Epidermal melanocyte (primary cell): ENCODE measurements at regions not wholly inside any gene's neighbourhood (a gene's known extent, or its start where the extent isn't known, plus 50 kb on each side); places are given as distances from the start of the nearest gene placed in this dataset.
"Not testable (repeated sequence)": the region's sequence is repeated elsewhere in the genome, so short reads cannot be mapped to it uniquely, and the experiment has no call there.

Experiments used
- DNase-seq: peaks from one replicate; pipeline ENCODE4 v3.0.0; 2011; ENCODE audit warnings: low spot score; ENCODE audit not compliant: insufficient read length

GRCh38 chr1:4118746-4119515, 218.9 kb upstream of the C1orf174 start:
- DNase-seq, result no peak

GRCh38 chr1:4119516-4120220, 219.6 kb upstream of the C1orf174 start:
- DNase-seq, result no peak

GRCh38 chr1:4120557-4121292, 220.7 kb upstream of the C1orf174 start:
- no peak for DNase-seq

- DNase-seq, result no peak
Observed at GRCh38 chr1:4121293-4121684, 221.2 kb upstream of the C1orf174 start.

GRCh38 chr1:4121834-4122512, 221.9 kb upstream of the C1orf174 start:
- DNase-seq, result no peak

GRCh38 chr1:4122513-4123160, 222.6 kb upstream of the C1orf174 start:
- no peak for DNase-seq

GRCh38 chr1:4124631-4125145, 224.6 kb upstream of the C1orf174 start:
- DNase-seq, result no peak

GRCh38 chr1:4126251-4126650, 226.2 kb upstream of the C1orf174 start:
- DNase-seq, result no peak

- no peak for DNase-seq
Observed at GRCh38 chr1:4126731-4127591, 226.9 kb upstream of the C1orf174 start.

GRCh38 chr1:4127592-4128140, 227.6 kb upstream of the C1orf174 start:
- no peak for DNase-seq

- DNase-seq, result no peak
Observed at GRCh38 chr1:4128616-4129015, 228.5 kb upstream of the C1orf174 start.

GRCh38 chr1:4129693-4130092, 229.6 kb upstream of the C1orf174 start:
- no peak for DNase-seq

GRCh38 chr1:4130096-4130495, 230.0 kb upstream of the C1orf174 start:
- DNase-seq, result no peak

GRCh38 chr1:4131734-4132133, 231.7 kb upstream of the C1orf174 start:
- DNase-seq, result no peak

- no peak for DNase-seq
Observed at GRCh38 chr1:4132352-4133296, 232.6 kb upstream of the C1orf174 start.

GRCh38 chr1:4133297-4133938, 233.3 kb upstream of the C1orf174 start:
- no peak for DNase-seq

- no peak for DNase-seq
Observed at GRCh38 chr1:4133939-4134321, 233.9 kb upstream of the C1orf174 start.

- not testable (repeated sequence) for DNase-seq
Observed at GRCh38 chr1:4135853-4136252, 235.8 kb upstream of the C1orf174 start.
